ENCODE measurements at regions not wholly inside any gene's neighbourhood (a gene's known extent, or its start where the extent isn't known, plus 50 kb on each side); places are given as distances from the start of the nearest gene placed in this dataset.

- peak; percentile 99 for DNase-seq
Measured at GRCh38 chr10:110399106-110399964, 94.6 kb upstream of the SMNDC1 start.

- DNase-seq: no peak
Measured at GRCh38 chr10:110399965-110400933, 95.5 kb upstream of the SMNDC1 start.

GRCh38 chr10:110401401-110402076, 96.2 kb upstream of the DUSP5 start:
- no peak for DNase-seq

- no peak for DNase-seq
Measured at GRCh38 chr10:110402077-110402416, 95.7 kb upstream of the DUSP5 start.

- DNase-seq: no peak
Measured at GRCh38 chr10:110403593-110403992, 94.1 kb upstream of the DUSP5 start.

GRCh38 chr10:110404413-110404812, 93.3 kb upstream of the DUSP5 start:
- DNase-seq: no peak

- no peak for DNase-seq
Measured at GRCh38 chr10:110404825-110405224, 92.9 kb upstream of the DUSP5 start.

- DNase-seq: no peak
Measured at GRCh38 chr10:110405380-110405779, 92.3 kb upstream of the DUSP5 start.

GRCh38 chr10:110407301-110408170, 90.2 kb upstream of the DUSP5 start:
- peak; percentile 67 for DNase-seq

- peak; percentile 89 for DNase-seq
Measured at GRCh38 chr10:110408203-110408871, 89.4 kb upstream of the DUSP5 start.

- no peak for DNase-seq
Measured at GRCh38 chr10:110408943-110409342, 88.8 kb upstream of the DUSP5 start.

- no peak for DNase-seq
Measured at GRCh38 chr10:110409488-110409887, 88.2 kb upstream of the DUSP5 start.

GRCh38 chr10:110409926-110410325, 87.8 kb upstream of the DUSP5 start:
- no peak for DNase-seq

- DNase-seq: peak; percentile 99
Measured at GRCh38 chr10:110410329-110411046, 87.2 kb upstream of the DUSP5 start.

GRCh38 chr10:110411047-110411410, 86.7 kb upstream of the DUSP5 start:
- DNase-seq: peak; percentile 84

- DNase-seq: no peak
Measured at GRCh38 chr10:110413049-110413783, 84.5 kb upstream of the DUSP5 start.

- peak; percentile 25 for DNase-seq
Measured at GRCh38 chr10:110413903-110414547, 83.7 kb upstream of the DUSP5 start.

- DNase-seq: peak; percentile 83
Measured at GRCh38 chr10:110414548-110415309, 83.0 kb upstream of the DUSP5 start.

GRCh38 chr10:110415809-110416208, 81.9 kb upstream of the DUSP5 start:
- no peak for DNase-seq
